Immature natural killer cell (primary cell): ENCODE measurements at regions not wholly inside any gene's neighbourhood (a gene's known extent, or its start where the extent isn't known, plus 50 kb on each side); places are given as distances from the start of the nearest gene placed in this dataset.
A peak's percentile ranks its signal among the peaks of the same experiment; 100 is the strongest.
"Not testable (repeated sequence)": the region's sequence is repeated elsewhere in the genome, so short reads cannot be mapped to it uniquely, and the experiment has no call there.

ENCODE experiments used
- DNase-seq, 3 donors: peaks; one replicate each; pipeline ENCODE4 v3.0.0; 2022; ENCODE audit warnings: mixed read lengths in 1 of 3
- H3K27ac Mint-ChIP-seq, 6 donors: one replicate each; pipeline ENCODE4 v1.8.0; 2020; ENCODE audit warnings: mixed read lengths in 6 of 6, mild to moderate bottlenecking in 5 of 6, inconsistent platforms in 4 of 6, moderate library complexity in 3 of 6
- H3K27me3 Mint-ChIP-seq, 3 donors: one replicate each; pipeline ENCODE4 v1.8.0; 2020 to 2021; ENCODE audit warnings: low read depth in 3 of 3, mild to moderate bottlenecking in 3 of 3, mixed read lengths in 3 of 3, moderate library complexity in 3 of 3, inconsistent platforms in 1 of 3
- H3K36me3 Mint-ChIP-seq, 3 donors: one replicate each; pipeline ENCODE4 v1.8.0; 2020; ENCODE audit warnings: mixed read lengths in 3 of 3, inconsistent platforms in 2 of 3, mild to moderate bottlenecking in 2 of 3
- H3K4me1 Mint-ChIP-seq, 2 donors: one replicate each; pipeline ENCODE4 v1.8.0; 2020; ENCODE audit warnings: inconsistent platforms in 2 of 2, mild to moderate bottlenecking in 2 of 2, mixed read lengths in 2 of 2, moderate library complexity in 1 of 2
- H3K4me3 Mint-ChIP-seq, 5 donors: one replicate each; pipeline ENCODE4 v1.8.0; 2020; ENCODE audit warnings: mild to moderate bottlenecking in 5 of 5, mixed read lengths in 5 of 5, inconsistent platforms in 3 of 5, moderate library complexity in 3 of 5
- H3K9me3 Mint-ChIP-seq, 6 donors: one replicate each; pipeline ENCODE4 v1.8.0; 2020; ENCODE audit warnings: mild to moderate bottlenecking in 6 of 6, mixed read lengths in 6 of 6, inconsistent platforms in 4 of 6, moderate library complexity in 3 of 6

GRCh38 chr5:108523360-108523759 lies 141.5 kb upstream of the FBXL17 start:
- DNase-seq, result no peak
- peaks cover 0 to 2% (median 0%) of the 10 kb centered on the region in 3 donors for H3K27me3 Mint-ChIP-seq
- H3K4me3 Mint-ChIP-seq, result no peak overlapping the region
- H3K36me3 Mint-ChIP-seq, result no peaks in the 10 kb centered on the region
- peaks cover 0 to 10% (median 2%) of the 10 kb centered on the region in 6 donors for H3K9me3 Mint-ChIP-seq
- no peak overlapping the region for H3K27ac Mint-ChIP-seq
- H3K4me1 Mint-ChIP-seq, result no peaks in the 10 kb centered on the region

DNA sequence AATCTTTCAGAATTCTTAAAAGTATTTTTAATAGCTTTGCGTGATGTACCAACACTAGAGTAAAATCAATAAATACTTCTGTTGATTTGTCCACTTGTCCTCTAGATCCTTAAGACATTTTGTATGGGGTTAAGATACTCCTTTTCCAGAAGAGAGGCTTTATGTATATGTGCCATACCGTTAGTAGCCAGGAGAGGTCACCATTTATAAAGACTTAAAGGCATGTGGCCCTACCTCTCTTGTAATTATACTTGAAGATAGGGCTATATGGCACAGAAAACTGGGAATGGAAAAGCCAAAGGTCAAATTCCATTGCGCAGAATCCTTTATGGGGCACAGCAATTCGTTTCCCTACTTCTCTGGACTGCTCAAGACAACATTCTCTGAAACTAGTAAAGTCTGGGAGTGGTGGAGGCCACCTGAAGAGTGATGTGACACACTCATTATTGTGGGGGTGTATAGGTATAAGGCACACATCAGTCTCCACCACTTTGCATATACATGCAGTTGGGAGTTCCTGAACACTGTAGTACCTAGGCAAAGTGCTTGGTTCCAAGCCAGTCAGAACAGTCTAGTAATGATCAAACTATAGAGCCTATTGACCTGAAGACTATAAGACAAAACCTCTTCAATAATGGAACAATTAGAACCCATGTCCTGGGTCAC lies 140.1 kb upstream of the FBXL17 start:
- Mint-ChIP-seq H3K4me3 (no peak overlapping the region), H3K36me3 (no peaks in the 10 kb centered on the region), H3K27ac (no peak overlapping the region), H3K27me3 (no peaks in the 10 kb centered on the region), H3K9me3 (peaks cover 0 to 6% (median 2%) of the 10 kb centered on the region in 6 donors), H3K4me1 (no peaks in the 10 kb centered on the region)
- DNase-seq, result peak in 2 of 3 donors; percentile 8 to 18

DNA sequence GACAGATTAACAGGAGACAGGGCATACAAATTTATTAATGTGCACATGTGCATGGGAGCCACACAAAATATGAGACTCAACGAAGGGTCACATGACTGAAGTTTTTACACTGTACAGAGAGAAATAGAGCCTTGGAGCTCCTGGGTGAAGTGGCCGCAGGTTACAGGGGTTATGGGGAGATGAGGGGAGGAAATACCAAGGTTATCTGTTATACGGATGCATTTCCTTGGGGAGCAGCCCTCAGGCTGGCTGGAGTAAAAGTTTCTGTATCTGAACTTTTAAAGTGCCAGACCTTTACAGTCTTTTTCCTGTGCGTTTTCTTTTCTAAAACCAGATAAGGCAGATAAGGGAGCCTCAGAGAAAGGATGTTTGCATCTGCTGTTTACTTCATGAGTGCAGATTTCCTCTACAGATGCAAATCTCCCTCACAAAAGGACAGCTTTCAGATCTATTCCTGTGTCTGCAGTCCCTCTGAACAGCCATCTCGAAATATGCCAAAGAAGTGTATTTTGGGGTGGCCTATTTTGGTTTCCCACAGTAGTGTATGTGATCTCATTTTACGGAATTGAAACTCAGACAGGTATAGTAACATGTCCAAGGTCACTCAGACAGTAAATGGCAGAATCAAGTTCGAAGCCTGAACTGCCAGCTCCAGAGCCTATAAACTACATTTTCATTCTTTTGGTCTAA lies 139.3 kb upstream of the FBXL17 start:
- H3K27me3 Mint-ChIP-seq, result peaks cover 0 to 4% (median 0%) of the 10 kb centered on the region in 3 donors
- H3K4me1 Mint-ChIP-seq, result no peaks in the 10 kb centered on the region
- H3K4me3 Mint-ChIP-seq, result no peak overlapping the region
- no peak for DNase-seq
- no peak overlapping the region for H3K27ac Mint-ChIP-seq
- H3K36me3 Mint-ChIP-seq, result no peaks in the 10 kb centered on the region
- H3K9me3 Mint-ChIP-seq, result peaks cover 0 to under 1% (median 0%) of the 10 kb centered on the region in 6 donors

DNA sequence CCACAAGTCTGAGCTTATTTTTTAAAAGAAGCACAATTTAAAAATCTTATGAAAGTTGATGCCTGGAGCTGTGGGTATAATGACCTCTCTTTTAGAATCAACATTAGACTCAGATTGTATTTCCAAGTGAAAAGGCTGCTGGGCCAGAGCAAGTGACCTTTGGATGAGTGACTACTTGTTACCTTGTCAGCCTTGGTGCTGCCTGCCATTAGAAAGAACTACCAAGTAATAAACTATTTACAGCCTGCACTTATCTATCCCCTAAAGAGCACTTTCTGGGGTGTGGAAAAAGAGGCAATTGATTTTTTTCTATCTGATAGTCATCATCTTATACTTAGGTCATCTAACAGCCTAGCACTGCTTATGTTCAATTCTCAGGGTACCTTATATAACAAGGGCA lies 134.9 kb upstream of the FBXL17 start:
- Mint-ChIP-seq H3K27me3 (peaks cover 0 to 7% (median 4%) of the 10 kb centered on the region in 3 donors), H3K4me3 (no peak overlapping the region), H3K36me3 (no peaks in the 10 kb centered on the region), H3K9me3 (peaks cover 0 to 3% (median 0%) of the 10 kb centered on the region in 6 donors), H3K27ac (no peak overlapping the region), H3K4me1 (no peaks in the 10 kb centered on the region)
- DNase-seq, result no peak

DNA sequence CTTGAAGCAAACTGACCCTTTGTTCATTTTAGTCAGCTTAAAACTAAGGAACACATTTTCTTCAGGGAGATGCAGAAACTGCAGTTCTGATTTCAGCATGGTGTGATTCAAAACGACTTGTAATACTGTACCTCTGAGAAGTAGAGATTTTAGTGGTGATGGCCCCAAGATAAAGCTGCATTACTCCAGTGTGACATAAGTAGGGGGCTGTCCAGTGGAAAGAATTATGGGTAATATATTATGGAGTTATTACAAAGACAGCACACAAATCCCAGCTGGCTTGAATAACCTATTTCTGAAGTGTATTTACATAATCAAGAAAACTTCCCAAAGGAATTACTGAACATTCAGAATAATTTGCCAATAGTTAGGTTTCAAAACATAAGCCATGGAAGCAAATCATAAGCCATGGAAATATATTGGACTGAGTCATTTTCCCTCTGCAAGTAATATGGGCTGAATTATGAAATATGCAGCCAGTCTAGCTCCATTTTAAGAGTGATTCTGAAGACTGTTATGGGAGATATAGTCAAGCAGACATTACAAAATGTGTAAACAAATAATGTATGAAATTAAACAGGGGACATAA lies 133.7 kb upstream of the FBXL17 start:
- Mint-ChIP-seq H3K36me3 (no peaks in the 10 kb centered on the region), H3K27ac (no peak overlapping the region), H3K27me3 (peaks cover 0 to 7% (median 4%) of the 10 kb centered on the region in 3 donors), H3K4me1 (no peaks in the 10 kb centered on the region), H3K9me3 (peaks cover 0 to 3% (median 0%) of the 10 kb centered on the region in 6 donors), H3K4me3 (no peak overlapping the region)
- no peak for DNase-seq

GRCh38 chr5:108508979-108509378 lies 127.1 kb upstream of the FBXL17 start:
- Mint-ChIP-seq H3K4me1 (no peaks in the 10 kb centered on the region), H3K36me3 (no peaks in the 10 kb centered on the region), H3K9me3 (peaks cover 0 to 7% (median 0%) of the 10 kb centered on the region in 6 donors), H3K4me3 (no peak overlapping the region), H3K27me3 (peaks cover 0 to 8% (median 0%) of the 10 kb centered on the region in 3 donors), H3K27ac (no peak overlapping the region)
- no peak for DNase-seq

DNA sequence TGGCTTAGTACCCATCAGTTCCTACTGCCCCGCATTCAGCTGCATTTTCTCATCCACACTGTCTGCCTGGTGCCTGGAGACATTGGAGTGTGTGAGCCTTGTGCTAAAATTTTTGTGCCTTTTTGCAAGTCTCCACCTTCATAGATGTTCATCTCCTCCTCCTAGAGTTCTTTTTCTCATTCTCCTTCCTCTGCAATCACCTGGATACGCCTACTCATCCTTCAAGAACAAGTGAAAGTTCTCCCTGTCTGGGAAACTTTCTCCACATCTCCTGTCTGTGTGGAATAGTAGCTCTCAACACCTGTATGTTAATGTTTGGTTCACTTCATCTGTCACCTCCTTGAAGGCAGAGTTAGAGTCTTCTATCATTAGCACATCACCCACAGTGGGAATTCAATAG lies 125.7 kb upstream of the FBXL17 start:
- Mint-ChIP-seq H3K4me3 (no peak overlapping the region), H3K27ac (no peak overlapping the region), H3K36me3 (no peaks in the 10 kb centered on the region), H3K9me3 (peaks cover 0 to 7% (median 0%) of the 10 kb centered on the region in 6 donors), H3K27me3 (peaks cover 0 to 4% (median 0%) of the 10 kb centered on the region in 3 donors), H3K4me1 (no peaks in the 10 kb centered on the region)
- no peak for DNase-seq

DNA sequence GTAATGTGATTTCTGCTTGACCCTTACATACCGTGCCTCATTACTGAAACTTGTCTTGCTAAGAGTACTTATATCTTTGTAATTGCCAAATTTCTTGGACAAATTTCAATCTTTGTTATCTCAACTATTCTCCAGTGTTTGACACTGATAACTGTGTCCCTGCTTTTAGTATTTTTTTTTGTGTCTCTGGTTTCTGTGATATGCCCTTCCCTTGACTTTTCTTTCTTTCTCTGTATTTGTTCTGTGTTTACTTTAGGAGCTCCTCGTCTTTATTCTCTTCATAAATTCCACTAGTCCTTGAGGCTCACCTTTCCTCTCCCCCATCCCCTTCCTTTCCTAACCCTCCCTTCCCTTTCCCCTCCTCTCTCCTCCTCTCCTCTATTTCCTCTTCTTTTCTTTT lies 123.7 kb upstream of the FBXL17 start:
- Mint-ChIP-seq H3K36me3 (no peaks in the 10 kb centered on the region), H3K27ac (no peak overlapping the region), H3K4me3 (no peak overlapping the region), H3K27me3 (peaks cover 0 to 6% (median 3%) of the 10 kb centered on the region in 3 donors), H3K4me1 (no peaks in the 10 kb centered on the region), H3K9me3 (peaks cover 0 to 6% (median 0%) of the 10 kb centered on the region in 6 donors)
- DNase-seq, result no peak

- Mint-ChIP-seq H3K4me1 (no peaks in the 10 kb centered on the region), H3K9me3 (peaks cover 0 to 6% (median 1%) of the 10 kb centered on the region in 6 donors), H3K4me3 (no peak overlapping the region), H3K27me3 (peaks cover 0 to 6% (median 3%) of the 10 kb centered on the region in 3 donors), H3K27ac (no peak overlapping the region), H3K36me3 (no peaks in the 10 kb centered on the region)
- DNase-seq, result no peak
These were observed 123.1 kb upstream of the FBXL17 start for GRCh38 chr5:108504974-108505373.

DNA sequence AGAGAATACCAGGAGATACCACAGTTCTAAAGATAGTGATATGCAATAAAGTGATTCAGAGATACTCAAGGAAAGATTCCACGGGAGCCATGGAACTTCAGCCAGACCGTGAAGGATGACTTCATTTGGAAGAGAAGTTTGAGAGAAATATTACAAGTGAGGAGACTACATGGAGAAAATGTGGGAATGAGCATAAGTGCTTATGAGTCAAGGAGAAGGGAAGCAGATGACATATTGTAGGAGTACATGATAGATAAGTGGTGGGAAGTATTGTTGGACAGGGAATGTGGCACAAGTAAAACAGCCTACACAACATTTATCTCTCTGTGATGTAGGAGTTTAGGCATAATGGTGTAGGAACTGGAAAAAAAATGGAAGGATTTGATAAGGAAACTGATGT lies 122.1 kb upstream of the FBXL17 start:
- Mint-ChIP-seq H3K4me1 (no peaks in the 10 kb centered on the region), H3K9me3 (peaks cover 0 to 14% (median 8%) of the 10 kb centered on the region in 6 donors), H3K27ac (no peak overlapping the region), H3K27me3 (peaks cover 0 to 6% (median 3%) of the 10 kb centered on the region in 3 donors), H3K4me3 (no peak overlapping the region), H3K36me3 (no peaks in the 10 kb centered on the region)
- DNase-seq, result no peak

DNA sequence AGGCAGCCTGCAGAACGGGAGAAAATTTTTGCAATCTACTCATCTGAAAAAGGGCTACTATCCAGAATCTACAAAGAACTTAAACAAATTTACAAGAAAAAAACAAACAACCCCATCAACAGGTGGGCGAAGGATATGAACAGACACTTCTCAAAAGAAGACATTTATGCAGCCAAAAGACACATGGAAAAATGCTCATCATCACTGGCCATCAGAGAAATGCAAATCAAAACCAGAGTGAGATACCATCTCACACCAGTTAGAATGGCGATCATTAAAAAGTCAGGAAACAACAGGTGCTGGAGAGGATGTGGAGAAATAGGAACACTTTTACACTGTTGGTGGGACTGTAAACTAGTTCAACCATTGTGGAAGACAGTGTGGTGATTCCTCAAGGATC lies 113.7 kb upstream of the FBXL17 start:
- not testable (repeated sequence) for H3K27ac Mint-ChIP-seq, H3K36me3 Mint-ChIP-seq, H3K4me1 Mint-ChIP-seq, H3K27me3 Mint-ChIP-seq, DNase-seq, H3K4me3 Mint-ChIP-seq
- H3K9me3 Mint-ChIP-seq, result peaks cover 0 to 10% (median 8%) of the 10 kb centered on the region in 6 donors

- Mint-ChIP-seq H3K27me3 (peaks cover 5 to 15% (median 7%) of the 10 kb centered on the region in 3 donors), H3K36me3 (no peaks in the 10 kb centered on the region), H3K9me3 (peaks cover 0 to 9% (median 1%) of the 10 kb centered on the region in 6 donors), H3K4me3 (no peak overlapping the region), H3K27ac (no peak overlapping the region), H3K4me1 (no peaks in the 10 kb centered on the region)
- DNase-seq, result no peak
These were observed 106.1 kb upstream of the FBXL17 start for GRCh38 chr5:108487951-108488350.

GRCh38 chr5:108484035-108484434 lies 102.1 kb upstream of the FBXL17 start:
- Mint-ChIP-seq H3K36me3 (no peaks in the 10 kb centered on the region), H3K9me3 (peaks cover 0 to 7% (median under 1%) of the 10 kb centered on the region in 6 donors), H3K27me3 (peaks cover 2 to 7% (median 7%) of the 10 kb centered on the region in 3 donors), H3K4me1 (no peaks in the 10 kb centered on the region), H3K4me3 (no peak overlapping the region), H3K27ac (no peak overlapping the region)
- no peak for DNase-seq

DNA sequence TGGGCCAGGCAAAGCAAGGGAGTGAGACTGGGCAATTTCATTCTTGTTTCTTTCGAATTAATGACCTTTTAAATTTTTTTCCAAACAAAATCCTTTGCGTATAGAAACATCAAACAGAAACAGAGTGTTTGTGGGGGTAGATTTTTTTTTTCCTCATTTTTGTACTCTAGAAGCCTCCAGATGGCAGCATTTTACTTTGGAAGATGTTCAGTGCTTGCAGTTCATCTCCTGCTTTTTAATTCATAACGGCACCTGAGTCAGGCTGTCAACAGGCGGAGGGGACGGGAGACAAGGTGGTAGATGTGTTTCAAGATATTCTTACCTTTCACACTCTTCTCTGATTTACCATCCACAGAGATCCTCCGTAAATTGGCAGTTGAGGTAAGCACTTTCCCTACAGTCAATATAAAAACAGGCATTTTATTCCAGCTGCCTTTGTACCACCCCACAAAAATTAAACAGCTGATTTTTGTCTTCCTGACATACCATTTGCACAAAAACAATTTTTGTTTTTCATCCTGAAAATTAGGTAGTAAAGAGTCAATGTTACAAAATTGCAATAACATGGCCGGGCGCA lies 99.5 kb upstream of the FBXL17 start:
- no peaks in the 10 kb centered on the region for H3K36me3 Mint-ChIP-seq
- H3K9me3 Mint-ChIP-seq, result no peaks in the 10 kb centered on the region
- H3K27me3 Mint-ChIP-seq, result peaks cover 0 to 6% (median 0%) of the 10 kb centered on the region in 3 donors
- no peaks in the 10 kb centered on the region for H3K4me1 Mint-ChIP-seq
- no peak overlapping the region for H3K4me3 Mint-ChIP-seq
- H3K27ac Mint-ChIP-seq, result no peak overlapping the region
- DNase-seq, result no peak
